Omental fat pad (tissue), 3 donors: ENCODE measurements at regions not wholly inside any gene's neighbourhood (a gene's known extent, or its start where the extent isn't known, plus 50 kb on each side); places are given as distances from the start of the nearest gene placed in this dataset. TPM values are rescaled to one million over a fixed set of nuclear protein-coding genes. Genes with fewer than 3 reads are reported as not detected.
A peak's percentile ranks its signal among the peaks of the same experiment; 100 is the strongest.

Experiments used
- ATAC-seq: fragments of 150-250 bp; one replicate; pipeline ENCODE4 v1.9.1; 2016; ENCODE audit warnings: mild to moderate bottlenecking, moderate library complexity; ENCODE audit not compliant: low FRiP score
- DNase-seq: peaks from one replicate; pipeline ENCODE4 v3.0.0-alpha.2; 2019; ENCODE audit warnings: low spot score
- CTCF ChIP-seq, 3 donors: fragments of 450-650 bp; IDR thresholded peaks; one replicate each; pipeline ENCODE4 v1.5.1; 2016 to 2017; ENCODE audit warnings: antibody characterized with exemption in 3 of 3, mild to moderate bottlenecking in 3 of 3, moderate library complexity in 2 of 3
- small RNA-seq: library from RNA; depleted of rRNA; stranded (forward); fragments of <200 nt; gene quantifications from one replicate; pipeline ENCODE3, GENCODE V24; 2016

DNA sequence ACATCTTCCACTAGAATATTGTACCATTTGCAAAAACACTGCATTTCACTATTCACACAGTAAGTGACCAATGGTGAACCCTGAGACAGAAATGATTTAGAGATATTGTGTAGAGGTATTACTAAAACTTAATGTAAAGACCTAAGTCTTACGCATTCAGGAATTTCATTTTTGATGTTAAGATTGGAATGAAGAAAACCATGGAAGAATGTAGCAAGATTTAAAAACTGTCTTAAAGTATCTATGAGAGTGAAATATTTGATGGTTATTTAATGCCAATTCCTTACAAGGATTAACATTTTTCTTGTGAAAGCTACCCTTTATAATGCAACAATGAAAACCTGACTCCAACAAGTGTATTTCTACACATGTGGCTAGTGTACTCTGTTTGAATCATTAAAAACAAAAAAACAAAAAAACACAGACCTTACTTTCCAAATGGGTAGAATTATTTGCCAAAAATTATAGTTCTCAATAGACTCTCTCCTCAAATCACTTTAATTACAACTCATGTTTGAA, 172.0 kb downstream of the NNT start:
- TF ChIP-seq CTCF (IDR thresholded peaks at IDR 0.05), result no peak
- ATAC-seq, result no peak
- no peak for DNase-seq

DNA sequence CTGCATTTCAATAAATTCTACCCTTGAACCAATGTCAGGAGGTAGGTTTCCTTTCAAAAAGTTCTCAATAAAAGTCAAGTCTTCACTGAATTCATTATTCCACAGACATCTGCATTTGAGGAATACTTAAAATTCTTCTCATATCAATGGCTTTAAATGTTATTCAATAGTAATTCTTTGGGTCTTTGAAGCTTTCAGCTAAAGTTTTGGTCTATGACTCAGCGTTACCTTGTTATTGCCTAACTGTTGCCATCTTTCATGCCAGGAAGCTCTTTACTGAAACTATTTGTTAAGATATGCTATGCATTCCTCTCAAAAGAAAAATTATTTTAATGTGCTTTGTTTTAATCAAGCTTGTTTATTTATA, 170.5 kb downstream of the NNT start:
- no peak for DNase-seq
- no peak for TF ChIP-seq CTCF (IDR thresholded peaks at IDR 0.05)
- ATAC-seq, result peak; percentile 40

DNA sequence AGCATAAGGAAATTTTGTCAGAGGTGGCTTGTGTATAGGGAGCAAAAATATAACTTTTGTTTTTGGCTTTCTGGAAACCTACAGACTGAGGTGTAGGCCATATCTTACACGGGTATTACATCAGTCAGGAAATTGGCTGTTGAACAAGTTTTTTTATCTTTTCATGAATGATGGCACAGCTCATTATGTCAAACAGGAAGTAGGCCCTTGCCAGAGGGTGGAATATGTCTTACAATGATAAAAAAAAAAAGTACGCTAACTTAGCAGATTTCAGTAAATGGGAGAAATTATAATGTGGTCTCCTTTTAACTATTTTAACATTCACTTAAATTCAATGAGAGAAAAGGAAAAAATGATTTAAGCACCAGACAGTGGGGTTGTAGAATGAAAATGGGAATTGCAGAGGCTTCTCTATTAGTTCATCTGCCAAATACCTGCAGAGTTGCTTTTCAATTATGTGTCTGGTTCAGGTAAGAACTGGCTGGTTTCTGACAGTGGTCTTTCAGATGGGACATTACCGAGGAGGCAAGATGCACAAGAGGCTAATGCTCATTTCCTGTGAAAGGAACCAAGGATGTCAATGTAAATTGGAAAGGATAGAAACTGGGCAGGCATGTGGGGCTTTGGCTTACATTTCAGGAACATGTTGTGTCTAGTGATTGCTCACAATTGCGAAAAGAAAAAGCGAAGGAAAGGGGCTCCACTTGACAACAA, 169.9 kb downstream of the NNT start:
- no peak for TF ChIP-seq CTCF (IDR thresholded peaks at IDR 0.05)
- DNase-seq (no peak), ATAC-seq (peak; percentile 21)

GRCh38 chr5:43772458-43772763, 169.4 kb downstream of the NNT start:
- TF ChIP-seq CTCF (IDR thresholded peaks at IDR 0.05), result no peak
- ATAC-seq, result no peak

DNA sequence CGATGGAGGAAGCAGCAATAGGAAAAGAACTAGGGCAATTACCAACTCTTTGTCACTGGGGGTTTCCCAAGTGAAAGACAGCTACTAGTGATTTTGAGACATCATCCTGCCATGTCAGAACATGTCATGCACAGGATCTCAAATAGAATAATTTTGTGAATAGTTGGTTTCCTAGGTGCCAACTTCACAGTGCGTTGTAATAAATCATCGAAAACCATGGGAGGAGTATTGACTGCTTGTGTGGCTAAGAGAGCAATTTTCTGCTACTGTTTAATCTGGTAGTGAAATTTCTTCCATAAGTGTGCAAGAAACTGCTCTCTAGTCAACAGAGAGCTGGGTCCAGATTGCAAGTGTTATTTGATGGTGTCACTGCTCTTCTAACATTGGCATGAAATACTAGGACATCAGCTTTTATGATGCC, 168.6 kb downstream of the NNT start:
- ATAC-seq, result no peak
- no peak for TF ChIP-seq CTCF (IDR thresholded peaks at IDR 0.05)
- DNase-seq, result no peak

More at GRCh38 chr5:43772458-43772763, 169.4 kb downstream of the NNT start:
- no peak for DNase-seq

GRCh38 chr5:43769571-43770355, 166.8 kb downstream of the NNT start:
- no peak for TF ChIP-seq CTCF (IDR thresholded peaks at IDR 0.05)
- DNase-seq (no peak), ATAC-seq (peak; percentile 58)

Small RNAs in the stretch of these regions (small RNA-seq; reads per million reads assigned to genes)
- gene RNU6-381P, result not detected
